Thyroid gland (tissue), 4 donors: ENCODE measurements at regions not wholly inside any gene's neighbourhood (a gene's known extent, or its start where the extent isn't known, plus 50 kb on each side); places are given as distances from the start of the nearest gene placed in this dataset.
"Not testable (repeated sequence)": the region's sequence is repeated elsewhere in the genome, so short reads cannot be mapped to it uniquely, and the experiment has no call there.

Experiments used
- DNase-seq, 2 donors: peaks; one replicate each; pipeline ENCODE4 v3.0.0-alpha.2; 2019
- H3K27ac ChIP-seq, 3 donors: fragments of 200-600 bp; sonication (generic); 1 replicate in 2 of 3; 2 replicates in 1 of 3; pipeline ENCODE4 v1.5.1; 2016 to 2019; ENCODE audit warnings: mild to moderate bottlenecking in 1 of 3, moderate library complexity in 1 of 3
- H3K27me3 ChIP-seq: fragments of 200-600 bp; sonication (generic); one replicate; pipeline ENCODE4 v1.5.1; 2019
- H3K36me3 ChIP-seq, 2 donors: fragments of 200-600 bp; sonication (generic); one replicate each; pipeline ENCODE4 v1.5.1; 2016 to 2019
- H3K4me1 ChIP-seq, 2 donors: fragments of 200-600 bp; sonication (generic); one replicate each; pipeline ENCODE4 v1.5.1; 2017 to 2019
- H3K4me3 ChIP-seq, 3 donors: fragments of 200-600 bp; sonication (generic); replicated peaks in 1 of 3; 1 replicate in 2 of 3; 2 replicates in 1 of 3; pipeline ENCODE4 v1.5.1; 2016; ENCODE audit warnings: mild to moderate bottlenecking in 1 of 3
- H3K9me3 ChIP-seq: fragments of 200-600 bp; sonication (generic); one replicate; pipeline ENCODE4 v1.5.1; 2017
- CTCF ChIP-seq, 6 experiments: fragments of 200-600 bp in 3 of 6; fragments of 450-650 bp in 3 of 6; sonication (generic) in 3 of 6; IDR thresholded peaks; one replicate each; pipeline ENCODE4 v1.5.1; 2016 to 2019; ENCODE audit warnings: antibody characterized with exemption in 6 of 6, mild to moderate bottlenecking in 2 of 6, inconsistent platforms in 1 of 6, moderate library complexity in 1 of 6
- POLR2A ChIP-seq, 2 donors: fragments of 450-650 bp; IDR thresholded peaks; one replicate each; pipeline ENCODE4 v1.6.1; 2017; ENCODE audit warnings: antibody characterized with exemption in 2 of 2, mild to moderate bottlenecking in 2 of 2, moderate library complexity in 1 of 2
- WGBS, 2 donors: methylation state at CpG; one replicate each; pipeline ENCODE4 v1.1.5; 2017; 5-methylcytosine and 5-hydroxymethylcytosine counted together
- intact Hi-C: fragments of 100-400 bp; cut with DNase I; formaldehyde crosslinking; loops from one replicate; pipeline ENCODE4 v1.15.1; 2023

GRCh38 chr3:153866901-153867300 is 254.3 kb upstream of the ARHGEF26 start:
- H3K27me3 ChIP-seq = no peaks in the 10 kb centered on the region
- no peaks in the 10 kb centered on the region for H3K36me3 ChIP-seq
- no peaks in the 10 kb centered on the region for H3K4me1 ChIP-seq
- no peak for TF ChIP-seq CTCF (IDR thresholded peaks at IDR 0.05)
- no peak for TF ChIP-seq POLR2A (IDR thresholded peaks at IDR 0.05)
- no peak overlapping the region for H3K27ac ChIP-seq
- DNase-seq = no peak
- no peak overlapping the region for H3K4me3 ChIP-seq
- no peaks in the 10 kb centered on the region for H3K9me3 ChIP-seq
- intact Hi-C loops = no loop called here

- intact Hi-C loops, H3K4me3 ChIP-seq, H3K4me1 ChIP-seq, H3K27me3 ChIP-seq, H3K9me3 ChIP-seq, DNase-seq, H3K36me3 ChIP-seq, H3K27ac ChIP-seq: not testable (repeated sequence)
- 90% methylated on average over 2 of the region's 2 CpGs for WGBS, 2 donors
Observed at GRCh38 chr3:153874348-153874747, 246.8 kb upstream of the ARHGEF26 start.

- DNase-seq = no peak
- H3K36me3 ChIP-seq = no peaks in the 10 kb centered on the region
- no peak overlapping the region for H3K27ac ChIP-seq
- no peaks in the 10 kb centered on the region for H3K9me3 ChIP-seq
- no peak for TF ChIP-seq CTCF (IDR thresholded peaks at IDR 0.05)
- intact Hi-C loops = no loop called here
- H3K4me1 ChIP-seq = no peaks in the 10 kb centered on the region
- WGBS, 2 donors = 71 to 82% methylated on average over 2 of the region's 2 CpGs
- no peaks in the 10 kb centered on the region for H3K27me3 ChIP-seq
- no peak overlapping the region for H3K4me3 ChIP-seq
Observed at GRCh38 chr3:153880493-153880892, 240.7 kb upstream of the ARHGEF26 start.

GRCh38 chr3:153881201-153881600 is 240.0 kb upstream of the ARHGEF26 start:
- H3K27me3 ChIP-seq = no peaks in the 10 kb centered on the region
- no peak overlapping the region for H3K4me3 ChIP-seq
- 95 to 96% methylated on average over 7 of the region's 7 CpGs for WGBS, 2 donors
- no peaks in the 10 kb centered on the region for H3K36me3 ChIP-seq
- no peaks in the 10 kb centered on the region for H3K9me3 ChIP-seq
- intact Hi-C loops = no loop called here
- DNase-seq = no peak
- TF ChIP-seq CTCF (IDR thresholded peaks at IDR 0.05) (no peak), POLR2A (IDR thresholded peaks at IDR 0.05) (no peak)
- H3K27ac ChIP-seq = no peak overlapping the region
- H3K4me1 ChIP-seq = no peaks in the 10 kb centered on the region

- Histone ChIP-seq H3K9me3 (no peaks in the 10 kb centered on the region), H3K4me1 (no peaks in the 10 kb centered on the region), H3K27me3 (no peaks in the 10 kb centered on the region), H3K27ac (no peak overlapping the region), H3K4me3 (no peak overlapping the region), H3K36me3 (no peaks in the 10 kb centered on the region)
- no peak for DNase-seq
- TF ChIP-seq CTCF (IDR thresholded peaks at IDR 0.05) = no peak
- intact Hi-C loops = no loop called here
- 71 to 87% methylated on average over 2 of the region's 2 CpGs for WGBS, 2 donors
Observed at GRCh38 chr3:153885359-153885758, 235.8 kb upstream of the ARHGEF26 start.

- Histone ChIP-seq H3K27me3 (no peaks in the 10 kb centered on the region), H3K36me3 (no peaks in the 10 kb centered on the region), H3K4me3 (no peak overlapping the region), H3K27ac (no peak overlapping the region), H3K4me1 (no peaks in the 10 kb centered on the region), H3K9me3 (no peaks in the 10 kb centered on the region)
- intact Hi-C loops = no loop called here
- 66 to 68% methylated on average over 2 of the region's 2 CpGs for WGBS, 2 donors
- TF ChIP-seq CTCF (IDR thresholded peaks at IDR 0.05) (no peak), POLR2A (IDR thresholded peaks at IDR 0.05) (no peak)
- no peak for DNase-seq
Observed at GRCh38 chr3:153889905-153890334, 231.3 kb upstream of the ARHGEF26 start.
